DND-41 (cell line): ENCODE measurements at regions not wholly inside any gene's neighbourhood (a gene's known extent, or its start where the extent isn't known, plus 50 kb on each side); places are given as distances from the start of the nearest gene placed in this dataset.

ENCODE experiments used
- EZH2 ChIP-seq: IDR thresholded peaks from 3 replicates; pipeline ENCODE4 v1.6.1; 2012; ENCODE audit warnings: borderline replicate concordance, low read depth, mild to moderate bottlenecking, moderate library complexity, low read length, inconsistent platforms; ENCODE audit not compliant: severe bottlenecking
- TF ChIP-seq, protein P1 (sequence below): IDR thresholded peaks from 2 replicates; pipeline ENCODE4 v1.5.1; 2012; ENCODE audit warnings: borderline replicate concordance, low read length, moderate library complexity, mild to moderate bottlenecking; ENCODE audit not compliant: poor library complexity, severe bottlenecking; ENCODE audit errors: extremely low read depth

DNA sequence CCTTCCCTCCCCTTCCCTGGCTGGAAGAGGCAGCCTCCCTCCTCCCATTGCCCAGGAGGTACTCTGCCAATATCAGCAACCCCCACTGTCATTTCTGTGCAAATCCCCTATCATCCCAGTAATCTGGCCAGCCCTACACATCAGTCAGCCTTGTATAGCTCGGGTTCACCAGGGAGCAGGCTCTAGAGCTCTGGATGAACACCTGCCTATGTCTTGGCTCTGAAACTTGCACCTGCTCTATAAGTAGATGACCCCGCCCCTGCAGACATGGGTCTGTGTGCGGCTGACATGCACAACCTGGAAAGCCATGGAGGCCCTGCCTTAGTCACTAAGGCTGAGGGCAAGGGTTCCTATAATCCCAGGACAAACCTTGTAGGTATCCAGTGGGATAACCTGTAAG, 1042.9 kb downstream of the UQCRFS1 start:
- TF ChIP-seq, protein P1, sequence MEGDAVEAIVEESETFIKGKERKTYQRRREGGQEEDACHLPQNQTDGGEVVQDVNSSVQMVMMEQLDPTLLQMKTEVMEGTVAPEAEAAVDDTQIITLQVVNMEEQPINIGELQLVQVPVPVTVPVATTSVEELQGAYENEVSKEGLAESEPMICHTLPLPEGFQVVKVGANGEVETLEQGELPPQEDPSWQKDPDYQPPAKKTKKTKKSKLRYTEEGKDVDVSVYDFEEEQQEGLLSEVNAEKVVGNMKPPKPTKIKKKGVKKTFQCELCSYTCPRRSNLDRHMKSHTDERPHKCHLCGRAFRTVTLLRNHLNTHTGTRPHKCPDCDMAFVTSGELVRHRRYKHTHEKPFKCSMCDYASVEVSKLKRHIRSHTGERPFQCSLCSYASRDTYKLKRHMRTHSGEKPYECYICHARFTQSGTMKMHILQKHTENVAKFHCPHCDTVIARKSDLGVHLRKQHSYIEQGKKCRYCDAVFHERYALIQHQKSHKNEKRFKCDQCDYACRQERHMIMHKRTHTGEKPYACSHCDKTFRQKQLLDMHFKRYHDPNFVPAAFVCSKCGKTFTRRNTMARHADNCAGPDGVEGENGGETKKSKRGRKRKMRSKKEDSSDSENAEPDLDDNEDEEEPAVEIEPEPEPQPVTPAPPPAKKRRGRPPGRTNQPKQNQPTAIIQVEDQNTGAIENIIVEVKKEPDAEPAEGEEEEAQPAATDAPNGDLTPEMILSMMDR: no peak
- no peak for TF ChIP-seq EZH2
